NCI-H2029 (cell line): ENCODE measurements at regions not wholly inside any gene's neighbourhood (a gene's known extent, or its start where the extent isn't known, plus 50 kb on each side); places are given as distances from the start of the nearest gene placed in this dataset.
A peak's percentile ranks its signal among the peaks of the same experiment; 100 is the strongest.
"Not testable (repeated sequence)": the region's sequence is repeated elsewhere in the genome, so short reads cannot be mapped to it uniquely, and the experiment has no call there.

Experiments
- DNase-seq: peaks from one replicate; lab custom pipeline; 2025; lab: John Stamatoyannopoulos, UW

DNA sequence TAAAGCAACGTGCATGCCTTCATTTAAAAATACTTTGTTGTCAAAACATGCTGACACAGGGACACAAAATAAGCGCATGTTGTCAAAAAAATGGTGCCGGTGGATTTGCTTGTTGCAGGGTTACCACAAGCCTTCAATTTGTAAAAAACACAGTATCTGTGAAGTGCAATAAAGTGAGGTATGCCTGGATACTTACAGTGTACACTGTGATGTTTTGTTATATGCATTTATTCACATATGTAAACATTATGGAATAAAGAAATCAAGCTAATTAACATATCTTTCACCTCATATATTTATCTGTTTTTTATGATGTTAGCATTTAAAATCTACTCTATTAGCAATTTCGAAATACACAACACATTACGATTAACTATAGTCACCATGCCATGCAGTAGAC lies 202.6 kb upstream of the FZD8 start:
- no peak for DNase-seq

DNA sequence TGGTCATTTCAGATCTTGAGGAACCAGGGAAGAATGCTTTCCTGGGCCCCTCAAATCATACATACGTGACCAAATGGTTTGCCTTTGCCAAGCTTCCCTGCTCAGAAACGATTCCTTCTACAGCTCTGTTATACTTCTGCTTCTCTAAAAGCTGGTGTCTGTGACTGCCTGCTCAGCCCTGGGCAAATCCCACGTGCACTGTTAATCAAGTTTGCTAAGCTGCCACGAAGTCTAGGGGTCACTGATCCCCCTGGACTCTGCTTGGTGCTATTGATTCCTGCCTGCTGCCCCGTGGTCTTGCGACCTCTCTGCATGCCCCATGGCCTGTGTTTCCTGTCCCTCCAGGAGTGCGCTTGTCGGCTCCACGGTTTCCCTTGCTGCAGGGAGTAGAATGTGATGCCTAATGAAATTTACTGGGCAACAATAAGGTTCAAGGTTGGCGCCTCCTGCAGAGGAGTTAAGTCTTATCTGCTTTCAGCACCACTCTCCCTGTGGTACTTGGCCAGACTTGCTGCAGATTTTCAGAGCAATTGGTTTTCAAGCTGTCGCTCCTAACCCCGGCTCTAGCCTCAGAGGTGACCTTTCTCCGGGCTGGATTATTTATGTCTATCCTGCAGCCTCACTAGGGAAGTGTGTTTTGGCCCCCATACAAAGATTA lies 201.6 kb upstream of the FZD8 start:
- DNase-seq, result no peak

GRCh38 chr10:35838054-35838453 lies 196.0 kb upstream of the FZD8 start:
- DNase-seq, result no peak

DNA sequence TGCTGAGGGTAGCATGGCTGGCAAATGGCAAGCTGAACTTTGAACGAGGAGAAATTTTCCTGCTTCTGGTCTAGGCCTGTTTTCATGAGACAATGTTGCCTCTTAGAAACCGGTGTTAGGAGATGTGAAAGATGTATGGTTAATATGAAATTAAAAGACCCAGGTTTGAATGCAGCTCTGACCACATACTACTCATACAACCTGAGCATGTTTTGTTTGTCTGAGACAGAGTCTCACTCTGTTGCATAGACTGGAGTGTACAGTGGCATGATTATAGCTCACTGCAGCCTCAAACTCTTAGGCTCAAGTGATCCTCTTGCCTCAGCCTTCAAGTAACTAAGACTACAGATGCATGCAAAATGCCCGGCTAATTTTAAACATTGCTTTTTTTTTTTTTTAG lies 193.4 kb upstream of the FZD8 start:
- no peak for DNase-seq

DNA sequence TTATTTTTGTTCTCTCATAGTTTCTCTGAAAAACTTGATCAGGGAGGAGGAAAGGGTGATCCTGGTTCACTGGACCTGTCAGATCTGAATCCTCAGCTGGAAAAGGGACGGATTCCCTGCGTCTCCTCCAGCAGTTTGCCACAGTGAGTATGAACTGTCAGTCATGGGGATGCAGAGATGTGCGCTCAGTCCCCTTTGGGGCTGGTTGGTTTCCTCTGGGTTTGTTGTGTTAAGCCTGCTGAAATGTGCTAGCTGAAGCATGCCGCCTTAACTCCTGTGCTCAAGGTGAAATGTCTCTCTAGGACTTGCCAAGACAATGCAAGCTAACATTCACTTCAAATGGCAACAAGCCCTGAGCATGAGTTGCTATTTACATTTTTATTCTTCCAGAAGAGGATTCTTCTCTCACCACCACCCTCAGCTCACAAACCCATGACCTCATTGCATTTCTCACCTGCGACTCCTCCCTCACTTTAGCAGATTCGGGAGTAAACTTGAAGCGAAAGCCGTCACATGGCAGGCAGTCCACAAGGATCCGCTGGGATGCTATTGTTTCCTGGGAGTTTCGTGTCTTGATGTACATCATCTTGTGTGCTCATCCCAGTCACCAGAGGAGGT lies 192.9 kb upstream of the FZD8 start:
- no peak for DNase-seq

- no peak for DNase-seq
Observed at GRCh38 chr10:35827783-35828182, 185.7 kb upstream of the FZD8 start.

DNA sequence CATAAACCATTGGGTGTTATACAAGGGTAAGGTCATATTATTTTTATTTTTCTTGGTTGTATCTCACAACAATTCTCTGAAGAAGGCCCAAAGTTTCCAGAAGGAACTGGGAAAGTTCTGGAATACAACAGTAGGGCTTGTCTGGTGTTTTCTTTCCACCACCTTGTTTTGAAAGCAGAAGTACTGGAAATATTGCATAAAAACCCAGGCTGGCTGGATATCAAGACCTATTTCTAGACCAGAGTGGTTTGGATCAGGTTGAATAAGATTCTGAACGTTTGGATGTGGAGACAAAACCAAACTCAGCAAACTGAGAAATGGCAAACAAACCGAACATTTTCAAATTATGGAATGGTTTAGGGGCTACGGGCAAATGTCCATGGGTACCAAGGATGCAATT lies 182.6 kb upstream of the FZD8 start:
- no peak for DNase-seq

GRCh38 chr10:35822316-35822715 lies 180.2 kb upstream of the FZD8 start:
- DNase-seq, result no peak

DNA sequence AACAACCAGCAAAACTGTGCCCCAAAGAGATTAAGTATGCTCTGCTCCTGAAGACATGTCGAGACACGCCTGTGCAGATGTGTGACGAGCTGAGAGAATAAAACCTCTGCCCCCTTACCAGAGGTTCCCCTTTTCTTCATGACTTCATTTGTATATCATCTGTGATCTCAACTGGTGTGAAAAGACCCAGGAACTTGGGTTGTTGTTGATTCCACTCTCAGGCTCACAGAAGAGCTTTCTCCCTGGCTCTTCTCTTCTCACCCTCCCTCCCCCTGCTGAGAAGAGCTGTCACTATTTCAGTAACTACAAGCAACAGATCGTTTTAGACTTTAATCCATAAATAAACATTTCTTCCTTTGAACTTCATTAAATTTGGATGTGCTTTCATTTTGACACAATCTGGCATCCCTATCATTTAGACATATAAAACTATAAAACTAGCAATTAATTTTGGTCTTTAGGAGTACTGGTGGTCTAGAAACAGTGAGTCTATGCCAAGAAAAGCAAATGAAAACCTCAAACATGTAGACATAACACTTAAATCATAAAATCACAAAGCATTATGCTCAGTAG lies 179.3 kb upstream of the FZD8 start:
- no peak for DNase-seq

DNA sequence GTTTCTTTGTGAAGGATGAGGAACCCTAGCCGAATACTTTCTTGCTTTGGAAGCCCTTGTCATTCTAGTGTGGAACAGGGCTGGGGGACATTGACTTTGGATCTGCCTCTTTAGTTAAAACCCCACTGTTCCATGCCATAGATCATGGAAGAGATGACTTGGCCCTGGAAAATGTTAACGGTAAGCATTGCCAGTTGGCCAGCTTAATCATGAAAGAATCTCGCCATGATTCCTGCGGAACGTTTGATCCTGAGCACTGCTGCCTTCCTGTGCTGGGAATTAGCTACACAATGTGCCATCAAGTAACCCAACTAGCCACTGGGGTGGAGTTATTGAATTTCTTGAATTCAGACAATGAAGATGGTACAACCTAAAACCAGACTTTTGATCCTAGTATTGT lies 177.6 kb upstream of the FZD8 start:
- no peak for DNase-seq

GRCh38 chr10:35819011-35819410 lies 176.9 kb upstream of the FZD8 start:
- no peak for DNase-seq

DNA sequence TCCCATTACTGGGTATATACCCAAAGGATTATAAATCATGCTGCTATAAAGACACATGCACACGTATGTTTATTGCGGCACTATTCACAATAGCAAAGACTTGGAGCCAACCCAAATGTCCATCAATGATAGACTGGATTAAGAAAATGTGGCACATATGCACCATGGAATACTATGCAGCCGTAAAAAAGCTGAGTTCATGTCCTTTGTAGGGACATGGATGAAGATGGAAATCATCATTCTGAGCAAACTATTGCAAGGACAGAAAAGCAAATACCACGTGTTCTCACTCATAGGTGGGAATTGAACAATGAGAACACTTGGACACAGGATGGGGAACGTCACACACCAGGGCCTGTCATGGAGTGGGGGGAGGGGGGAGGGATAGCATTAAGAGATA lies 175.0 kb upstream of the FZD8 start:
- not testable (repeated sequence) for DNase-seq

DNA sequence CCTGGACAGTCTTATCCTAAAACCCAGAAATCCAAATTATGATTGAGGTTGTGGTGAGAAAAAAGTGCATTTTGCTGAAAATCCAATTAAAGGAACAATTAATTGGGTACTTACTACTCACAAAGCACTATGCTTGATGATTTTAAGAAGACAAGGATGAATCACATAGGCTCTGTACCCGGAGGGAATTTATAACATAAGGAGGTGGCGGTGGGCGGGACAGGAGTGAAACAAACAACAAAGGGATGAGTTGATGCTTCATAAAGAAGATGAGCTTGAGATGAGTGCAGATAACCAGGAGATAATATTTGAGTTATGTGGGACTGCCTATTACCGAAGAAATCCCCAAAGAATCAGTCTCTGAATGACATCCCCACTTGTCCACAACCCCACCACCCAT lies 171.1 kb upstream of the FZD8 start:
- no peak for DNase-seq

- DNase-seq, result no peak
Observed at GRCh38 chr10:35808344-35808743, 166.2 kb upstream of the FZD8 start.

GRCh38 chr10:35803046-35803445 lies 160.9 kb upstream of the FZD8 start:
- no peak for DNase-seq

DNA sequence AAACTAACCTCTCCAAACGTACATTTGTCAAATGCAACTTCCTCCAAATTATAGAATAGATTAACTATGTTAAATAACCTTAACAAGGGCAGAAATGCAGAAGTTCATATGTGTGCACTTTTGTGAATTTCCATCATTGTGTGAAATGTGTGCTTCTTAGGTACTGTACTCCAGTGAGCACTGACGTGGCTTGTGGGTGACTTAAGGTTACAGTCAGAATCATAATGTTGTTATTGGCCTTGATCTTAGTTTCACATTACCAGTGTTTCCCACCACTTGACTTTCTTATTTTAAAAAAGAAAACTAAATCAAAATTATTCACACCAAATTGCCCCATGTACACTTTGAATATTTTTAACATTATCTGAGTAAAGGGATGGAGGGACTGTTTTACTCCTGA lies 155.1 kb upstream of the FZD8 start:
- no peak for DNase-seq

DNA sequence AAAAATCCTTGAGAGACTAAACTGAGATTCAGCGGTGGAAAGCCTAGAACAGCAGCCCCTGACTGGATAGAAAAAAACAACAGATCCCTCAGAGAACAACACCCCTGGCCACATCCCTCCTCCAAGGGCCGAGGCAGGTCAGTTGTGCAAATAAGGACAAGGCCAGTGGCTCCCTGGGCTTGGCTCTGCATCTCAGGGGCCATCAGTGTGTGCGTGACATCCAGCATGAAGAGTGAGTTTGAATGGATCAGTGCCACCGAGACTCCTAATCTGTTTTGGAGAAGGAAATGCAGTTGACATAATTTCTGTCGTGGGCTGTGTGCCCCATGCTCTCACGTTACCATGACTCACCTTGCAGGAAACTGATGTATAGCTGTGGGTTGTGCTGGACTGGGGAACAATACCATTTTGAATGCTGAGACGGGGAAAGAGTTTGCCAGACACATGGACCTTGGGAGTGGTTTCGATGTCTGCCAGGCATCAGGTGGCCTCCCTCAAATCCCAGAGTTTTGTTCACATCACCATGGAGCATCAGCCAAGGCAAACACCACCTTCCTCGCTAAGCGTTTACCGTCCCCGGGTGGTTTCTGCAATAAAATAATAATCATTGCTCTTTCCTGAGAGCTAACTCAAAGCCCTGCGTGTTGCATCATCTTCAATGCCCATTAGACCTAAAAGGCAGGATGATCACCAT lies 153.2 kb upstream of the FZD8 start:
- DNase-seq, result peak; percentile 52

- no peak for DNase-seq
Observed at GRCh38 chr10:35794703-35795102, 152.6 kb upstream of the FZD8 start.

GRCh38 chr10:35792291-35792690 lies 150.2 kb upstream of the FZD8 start:
- no peak for DNase-seq

DNA sequence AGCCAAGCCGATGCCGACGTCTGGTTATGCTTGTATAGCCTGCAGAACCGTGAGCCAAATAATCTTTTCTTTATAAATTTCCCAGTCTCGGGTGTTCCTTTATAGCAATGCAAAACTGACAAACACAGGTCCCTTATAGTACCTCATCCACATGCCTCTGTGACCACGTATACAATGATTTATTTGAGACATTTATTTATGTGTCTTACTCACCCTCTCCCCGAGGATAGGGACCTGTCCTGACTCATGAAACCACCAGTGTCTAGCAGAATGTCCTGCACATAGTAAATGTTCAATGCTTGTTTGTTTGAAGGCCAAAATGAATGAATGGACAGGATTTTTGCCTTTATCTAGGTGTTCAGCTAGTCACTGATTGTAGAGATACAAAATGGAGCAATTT lies 147.9 kb upstream of the FZD8 start:
- DNase-seq, result no peak

DNA sequence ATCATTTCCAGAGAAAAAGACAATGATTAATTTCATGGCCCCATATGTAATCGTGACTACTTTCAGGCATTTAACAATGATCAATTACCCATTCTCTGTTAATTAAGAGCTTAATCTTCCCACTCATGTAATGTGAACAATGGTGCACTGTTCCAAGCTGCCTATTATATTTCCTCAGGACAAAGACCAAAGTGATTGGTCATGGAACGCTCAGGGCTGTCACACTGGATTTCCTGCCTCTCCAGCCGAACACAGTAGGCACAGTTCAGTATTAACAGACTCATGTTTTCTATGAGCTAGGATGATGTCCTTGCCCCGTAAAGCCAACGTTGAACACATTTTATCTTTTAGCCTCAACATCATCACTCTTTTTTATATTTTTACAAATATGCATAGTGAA lies 142.7 kb upstream of the FZD8 start:
- DNase-seq, result no peak

GRCh38 chr10:35783305-35783838 lies 141.3 kb upstream of the FZD8 start:
- no peak for DNase-seq

DNA sequence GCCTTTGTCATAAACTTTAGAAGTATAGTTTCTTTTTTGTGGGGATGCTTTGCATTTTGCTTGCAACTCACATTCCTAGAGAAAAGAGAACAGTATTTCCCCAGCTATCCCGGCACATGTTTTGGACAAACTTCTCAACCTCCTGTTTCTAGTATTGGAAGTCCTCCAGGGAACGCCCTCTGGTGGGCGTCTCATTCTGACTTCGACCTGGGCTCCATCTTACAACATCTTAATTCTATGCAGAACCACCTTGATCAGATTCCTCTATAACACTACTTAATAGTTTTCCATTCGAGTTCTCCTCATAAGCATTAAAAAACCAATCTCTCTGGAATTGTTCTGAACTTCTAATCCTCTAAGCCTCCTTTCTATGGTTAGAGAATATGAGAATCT lies 139.5 kb upstream of the FZD8 start:
- no peak for DNase-seq
